NCI-H446 treated with DMSO at 0.1 percent for 48 hours (cell line): ENCODE measurements at regions not wholly inside any gene's neighbourhood (a gene's known extent, or its start where the extent isn't known, plus 50 kb on each side); places are given as distances from the start of the nearest gene placed in this dataset.
"Not testable (repeated sequence)": the region's sequence is repeated elsewhere in the genome, so short reads cannot be mapped to it uniquely, and the experiment has no call there.

Experiments
- DNase-seq: peaks from one replicate; lab custom pipeline; 2025; lab: John Stamatoyannopoulos, UW

GRCh38 chr21:15278279-15278678 is 213.5 kb upstream of the NRIP1 start:
- no peak for DNase-seq

DNA sequence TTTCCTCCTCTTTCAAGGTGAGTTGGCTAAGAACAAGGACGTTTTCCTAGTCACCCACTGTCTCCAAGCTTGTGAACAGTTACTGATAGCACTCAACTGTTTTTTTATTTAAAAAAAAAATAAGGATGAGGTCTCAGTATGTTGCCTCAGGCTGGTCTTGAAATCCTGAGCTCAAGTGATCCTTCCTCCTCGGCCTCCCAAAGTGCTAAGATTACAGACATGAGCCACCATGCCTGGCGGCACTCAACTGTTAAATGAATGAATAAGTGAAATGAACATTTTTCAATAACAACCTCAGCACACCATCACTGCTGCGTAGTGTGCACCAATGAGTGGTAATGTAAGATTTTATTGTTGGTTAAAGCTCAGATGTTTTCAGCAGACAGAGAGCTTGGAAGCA is 214.1 kb upstream of the NRIP1 start:
- no peak for DNase-seq

GRCh38 chr21:15279482-15279881 is 214.7 kb upstream of the NRIP1 start:
- no peak for DNase-seq

DNA sequence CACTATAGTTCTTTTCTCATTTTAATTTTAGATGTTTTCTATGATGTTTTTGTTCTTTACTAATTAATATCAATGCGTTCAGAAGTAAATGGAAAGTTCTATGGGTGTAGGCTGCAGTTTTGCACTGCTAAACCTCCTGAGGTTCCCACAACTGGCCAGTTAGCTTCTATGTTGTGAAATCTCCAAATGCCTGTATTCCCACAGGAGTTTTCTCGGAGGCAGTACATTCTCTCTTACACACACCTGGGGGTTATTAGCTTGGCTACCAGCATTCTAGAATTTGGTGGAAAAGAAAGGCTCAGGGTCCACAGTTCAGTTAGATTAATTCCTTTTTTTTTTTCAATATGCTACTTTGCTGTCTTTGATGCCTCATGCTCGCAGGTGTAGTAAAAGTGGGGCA is 216.9 kb upstream of the NRIP1 start:
- DNase-seq = no peak

GRCh38 chr21:15282665-15283064 is 217.9 kb upstream of the NRIP1 start:
- DNase-seq = no peak

GRCh38 chr21:15283138-15283537 is 218.3 kb upstream of the NRIP1 start:
- no peak for DNase-seq

DNA sequence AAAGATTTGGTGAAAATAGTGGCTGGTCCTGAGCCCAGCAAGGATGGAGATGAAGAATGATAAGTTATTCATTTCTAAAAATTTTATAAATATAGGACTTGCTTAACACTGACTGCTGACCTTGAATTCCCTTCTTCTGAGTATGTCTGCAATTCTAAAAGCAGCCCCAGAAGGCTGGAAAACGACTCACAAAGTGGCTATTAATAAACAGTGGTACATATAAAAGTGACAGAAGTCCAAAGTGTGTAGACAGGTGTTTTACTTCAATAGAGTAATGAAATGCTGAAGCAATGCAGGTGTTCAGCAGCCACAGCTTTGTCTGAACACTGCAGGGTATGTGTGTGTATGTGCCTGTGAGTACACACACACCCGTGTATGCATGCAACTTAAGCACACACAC is 219.0 kb upstream of the NRIP1 start:
- DNase-seq = no peak

- no peak for DNase-seq
Measured at GRCh38 chr21:15285556-15285955, 220.8 kb upstream of the NRIP1 start.

- DNase-seq = no peak
Measured at GRCh38 chr21:15289246-15289645, 224.4 kb upstream of the NRIP1 start.

DNA sequence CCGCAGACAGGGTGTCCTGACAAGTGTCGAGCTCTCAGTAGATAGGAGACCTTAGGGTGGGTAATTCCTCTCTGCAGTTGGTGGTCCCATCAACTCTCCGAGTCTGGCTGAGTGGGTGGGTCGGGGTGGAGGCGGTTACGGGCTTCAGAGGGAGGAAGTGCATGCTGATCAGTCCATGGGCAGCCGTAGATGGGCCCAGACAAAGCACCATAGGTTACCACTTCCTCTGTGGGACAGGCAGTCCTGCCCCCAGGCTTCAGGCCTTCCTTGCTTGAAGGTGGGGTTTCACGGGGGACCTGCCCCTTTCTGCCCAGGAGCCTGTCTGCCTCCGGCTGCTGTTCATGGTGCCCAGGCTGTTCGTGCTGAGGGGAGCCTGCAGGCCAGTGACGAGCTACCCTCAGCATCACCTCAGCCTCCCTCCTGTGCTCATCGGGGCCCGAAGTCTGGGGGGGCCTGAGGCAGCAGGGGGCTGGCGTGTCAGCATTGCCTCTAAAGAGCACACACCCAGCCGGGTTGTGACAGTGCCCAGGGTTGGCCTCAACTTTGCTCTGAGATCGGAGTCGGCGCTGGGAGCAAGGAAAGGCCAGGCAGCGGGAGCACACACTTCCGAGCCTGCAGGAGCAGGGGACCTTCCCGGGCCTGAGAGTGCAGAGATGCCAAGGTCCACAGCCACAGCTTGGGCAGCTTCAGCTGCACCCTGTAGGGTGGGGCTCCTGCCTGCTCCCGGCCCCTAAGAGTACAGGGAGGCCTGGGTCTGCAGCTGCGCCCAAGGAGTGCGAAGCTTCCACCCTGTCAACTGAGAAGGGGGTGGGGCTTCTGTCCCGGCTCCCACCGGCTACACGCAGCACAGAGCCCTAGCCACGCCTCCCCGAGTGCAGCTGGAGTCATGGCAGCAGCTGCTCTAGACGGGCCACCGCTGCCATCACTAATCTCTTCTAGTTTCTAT is 225.4 kb upstream of the NRIP1 start:
- no peak for DNase-seq

- DNase-seq = no peak
Measured at GRCh38 chr21:15291621-15292266, 226.9 kb upstream of the NRIP1 start.

GRCh38 chr21:15293240-15293639 is 228.4 kb upstream of the NRIP1 start:
- DNase-seq = no peak

- no peak for DNase-seq
Measured at GRCh38 chr21:15295875-15296274, 231.1 kb upstream of the NRIP1 start.

GRCh38 chr21:15297824-15298223 is 233.0 kb upstream of the NRIP1 start:
- DNase-seq = no peak

- no peak for DNase-seq
Measured at GRCh38 chr21:15298306-15298705, 233.5 kb upstream of the NRIP1 start.

- DNase-seq = not testable (repeated sequence)
Measured at GRCh38 chr21:15298755-15299154, 234.0 kb upstream of the NRIP1 start.

DNA sequence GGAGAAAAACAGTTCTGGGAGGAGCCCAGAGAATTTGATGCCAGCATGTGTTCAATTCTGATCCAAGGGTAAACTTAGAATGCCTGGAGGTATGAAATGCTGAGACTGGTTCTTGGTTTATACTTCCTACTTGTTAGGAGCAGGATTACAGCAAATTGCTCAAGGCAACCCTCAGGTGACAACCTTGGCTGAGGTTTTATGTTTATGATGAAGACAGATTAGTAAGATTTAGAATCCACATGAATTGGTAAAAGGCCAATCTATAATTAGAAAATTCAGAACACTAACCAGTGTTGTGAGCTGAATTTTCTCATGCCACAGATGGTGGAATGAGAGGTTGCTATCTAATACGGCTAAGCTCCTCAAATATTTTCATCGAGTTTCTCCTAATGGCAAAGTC is 235.3 kb upstream of the NRIP1 start:
- no peak for DNase-seq

- no peak for DNase-seq
Measured at GRCh38 chr21:15301014-15301413, 236.2 kb upstream of the NRIP1 start.

DNA sequence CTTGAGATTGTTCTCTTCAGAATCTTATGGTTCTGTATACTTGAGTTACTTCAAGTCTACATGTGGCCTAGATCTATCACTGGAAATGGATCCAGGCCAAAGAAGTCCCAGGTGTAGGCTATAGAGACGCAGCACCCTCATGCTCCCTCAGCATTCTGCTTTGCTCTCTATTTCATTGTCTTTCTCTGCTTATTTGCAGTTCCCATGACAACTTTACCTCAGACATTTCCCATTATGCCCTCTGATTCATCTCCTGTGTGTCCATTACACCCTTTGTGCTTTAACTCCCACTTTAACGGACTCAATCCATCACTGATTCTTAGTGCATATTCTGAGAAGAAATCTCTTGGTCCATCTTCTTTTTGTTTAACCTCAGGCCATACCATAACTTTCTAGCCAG is 236.9 kb upstream of the NRIP1 start:
- no peak for DNase-seq

DNA sequence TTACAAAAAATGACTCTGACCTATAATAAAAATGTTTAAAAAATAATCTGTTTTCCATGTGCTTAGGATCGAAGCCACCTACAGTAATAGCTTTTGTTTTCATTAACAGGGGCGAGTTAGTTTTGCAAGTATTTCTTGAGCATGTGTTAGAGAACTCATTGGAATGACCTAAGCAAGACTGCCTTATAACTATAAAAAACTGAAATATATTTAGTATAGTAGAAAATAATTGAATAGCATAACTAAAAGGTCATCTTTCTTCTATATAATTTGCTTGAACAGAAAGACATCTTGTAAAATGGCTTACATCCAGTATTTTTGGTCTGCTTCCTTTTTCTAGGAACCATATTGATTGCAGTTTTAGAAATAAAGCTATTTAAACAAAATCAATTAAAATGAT is 241.5 kb upstream of the NRIP1 start:
- DNase-seq = no peak

DNA sequence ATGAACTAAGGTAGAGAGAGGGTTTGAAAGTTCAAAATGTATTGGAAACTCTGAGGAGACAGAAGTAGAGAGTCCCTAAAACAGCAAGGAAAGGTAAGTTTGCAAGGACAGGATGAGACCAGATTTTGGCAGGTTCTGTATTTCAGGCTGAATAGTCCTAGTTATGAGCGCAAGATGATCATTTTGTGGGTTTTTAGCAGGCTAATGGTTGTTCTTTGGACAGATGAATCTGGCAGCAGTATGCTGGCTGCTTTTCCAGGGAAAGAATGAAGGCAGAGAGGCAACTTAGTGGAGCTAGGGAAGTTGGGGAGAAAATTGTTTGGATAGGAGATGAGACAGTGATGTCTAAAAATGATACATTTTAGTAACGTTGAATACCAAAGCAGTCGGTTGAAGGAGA is 243.5 kb upstream of the NRIP1 start:
- no peak for DNase-seq

DNA sequence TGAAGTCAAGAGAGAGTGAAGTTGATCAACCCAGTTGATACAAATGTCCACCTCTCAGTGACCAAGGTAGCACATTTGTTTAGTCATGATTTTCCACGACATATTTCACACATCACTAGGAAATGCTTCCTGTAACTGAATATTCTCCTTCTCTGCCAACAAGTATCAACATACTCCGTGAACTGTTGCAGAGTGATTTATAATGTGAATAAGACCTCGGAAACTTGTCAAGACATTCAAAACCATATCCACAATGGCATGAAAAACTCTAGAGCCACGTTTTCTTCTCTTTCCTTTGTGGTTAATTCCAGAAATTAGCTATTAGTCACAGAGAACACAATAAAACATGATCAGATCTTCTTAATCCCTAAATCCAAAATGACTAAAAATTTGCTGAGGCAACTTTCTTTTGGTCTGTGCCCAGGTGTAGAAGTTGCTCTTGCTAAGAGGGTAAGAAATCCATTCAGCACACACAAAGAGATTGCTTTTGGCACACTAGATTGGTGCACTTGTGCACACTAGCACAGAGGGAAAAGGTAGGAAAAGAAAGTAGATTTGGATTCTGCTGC is 244.3 kb upstream of the NRIP1 start:
- DNase-seq = no peak

GRCh38 chr21:15309721-15310120 is 244.9 kb upstream of the NRIP1 start:
- DNase-seq = no peak
